Effector CD8-positive, alpha-beta T cell (primary cell): ENCODE measurements at regions not wholly inside any gene's neighbourhood (a gene's known extent, or its start where the extent isn't known, plus 50 kb on each side); places are given as distances from the start of the nearest gene placed in this dataset.
"Not testable (repeated sequence)": the region's sequence is repeated elsewhere in the genome, so short reads cannot be mapped to it uniquely, and the experiment has no call there.

Experiments
- DNase-seq: peaks from one replicate; lab custom pipeline; 2025; lab: John Stamatoyannopoulos, UW

DNA sequence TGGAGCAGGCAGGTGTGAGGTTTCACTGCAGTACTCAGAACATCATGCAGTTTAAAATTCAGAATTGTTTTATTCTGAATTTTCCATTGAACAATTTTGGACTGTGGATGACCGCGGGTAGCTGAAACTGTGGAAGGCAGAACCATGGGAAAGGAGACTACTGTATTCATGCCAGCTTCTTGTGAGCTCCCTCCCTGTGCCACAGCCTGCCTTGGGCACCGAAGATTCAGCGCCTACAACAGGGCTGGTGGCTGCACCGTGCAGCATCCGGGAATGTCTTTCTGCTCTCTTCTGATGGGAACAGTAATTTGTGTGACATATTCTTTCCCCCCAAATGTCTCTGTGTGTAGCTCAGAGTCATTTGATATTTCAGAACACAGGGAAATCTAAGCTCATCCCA lies 118.5 kb upstream of the NKX1-1 start:
- DNase-seq = no peak

DNA sequence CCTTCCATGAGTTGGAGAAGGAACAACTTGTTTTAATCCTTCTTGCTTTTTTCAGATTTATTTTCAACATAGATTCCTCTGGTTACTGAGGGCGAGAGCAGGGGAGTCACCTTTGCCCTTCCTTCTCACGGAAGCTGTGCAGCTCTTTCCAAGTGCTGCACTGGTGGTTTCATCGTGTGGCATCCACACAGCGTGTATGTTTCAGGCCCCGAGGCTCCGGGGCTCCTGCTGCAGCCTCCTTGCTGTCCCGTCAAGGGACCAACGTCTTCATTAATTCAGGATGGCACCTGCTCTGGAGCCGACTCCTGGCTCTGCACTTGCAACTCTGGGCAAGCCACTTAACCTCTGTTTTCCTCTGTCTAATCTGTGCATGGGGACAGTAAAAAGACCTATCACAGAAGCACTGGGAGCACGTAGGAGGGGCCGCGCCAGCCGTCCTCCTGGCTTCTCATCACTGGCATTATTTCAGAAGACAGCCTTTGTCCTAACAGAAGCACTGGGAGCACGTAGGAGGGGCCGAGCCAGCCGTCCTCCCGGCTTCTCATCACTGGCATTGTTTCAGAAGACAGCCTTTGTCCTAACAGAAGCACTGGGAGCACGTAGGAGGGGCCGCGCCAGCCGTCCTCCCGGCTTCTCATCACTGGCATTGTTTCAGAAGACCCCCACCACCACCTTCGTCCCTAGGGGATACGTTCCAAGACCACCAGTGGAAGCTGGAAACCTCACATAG lies 117.8 kb upstream of the NKX1-1 start:
- no peak for DNase-seq

DNA sequence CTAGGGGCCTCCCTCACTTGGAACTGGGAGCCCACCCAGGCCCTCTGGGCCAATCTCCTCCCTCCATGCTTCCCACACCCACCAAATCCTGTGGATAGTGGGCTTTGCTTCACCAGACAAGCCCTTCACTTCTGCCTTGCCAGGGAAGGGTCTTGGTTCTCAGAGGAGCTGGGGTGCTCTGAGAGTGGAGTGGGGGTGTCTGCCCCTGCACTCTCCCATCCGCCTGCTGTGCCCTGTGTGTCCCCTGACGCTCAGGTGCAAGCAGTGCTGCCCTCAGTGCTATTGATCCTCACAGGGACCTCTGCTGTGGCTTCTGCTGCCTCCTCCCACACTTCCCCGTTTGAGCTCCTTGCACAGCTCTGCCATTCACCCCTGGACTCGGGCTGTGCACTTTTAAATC lies 117.3 kb upstream of the NKX1-1 start:
- DNase-seq = no peak

DNA sequence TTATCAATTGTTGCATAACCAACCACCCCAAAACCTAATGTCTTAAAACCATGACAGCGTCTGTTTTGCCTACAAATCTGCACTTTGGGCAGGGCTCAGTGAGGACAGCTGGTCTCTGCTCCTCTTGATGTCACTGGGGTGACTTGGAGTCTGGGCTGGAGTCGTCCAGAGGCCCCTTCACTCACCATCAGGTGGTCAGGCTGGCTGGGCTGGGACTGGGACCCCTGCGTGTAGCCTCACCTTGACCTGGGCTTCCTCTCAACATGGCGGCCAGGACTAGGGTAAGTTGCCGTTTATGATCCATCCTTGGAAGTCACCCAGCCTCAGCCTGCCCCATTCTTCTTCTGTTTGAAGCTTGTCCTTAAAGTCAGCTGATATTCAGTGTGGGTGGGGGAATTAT lies 116.8 kb upstream of the NKX1-1 start:
- DNase-seq = no peak

- no peak for DNase-seq
Measured at GRCh38 chr4:1522606-1523005, 116.4 kb upstream of the NKX1-1 start.

GRCh38 chr4:1521821-1522361 lies 115.6 kb upstream of the NKX1-1 start:
- no peak for DNase-seq

DNA sequence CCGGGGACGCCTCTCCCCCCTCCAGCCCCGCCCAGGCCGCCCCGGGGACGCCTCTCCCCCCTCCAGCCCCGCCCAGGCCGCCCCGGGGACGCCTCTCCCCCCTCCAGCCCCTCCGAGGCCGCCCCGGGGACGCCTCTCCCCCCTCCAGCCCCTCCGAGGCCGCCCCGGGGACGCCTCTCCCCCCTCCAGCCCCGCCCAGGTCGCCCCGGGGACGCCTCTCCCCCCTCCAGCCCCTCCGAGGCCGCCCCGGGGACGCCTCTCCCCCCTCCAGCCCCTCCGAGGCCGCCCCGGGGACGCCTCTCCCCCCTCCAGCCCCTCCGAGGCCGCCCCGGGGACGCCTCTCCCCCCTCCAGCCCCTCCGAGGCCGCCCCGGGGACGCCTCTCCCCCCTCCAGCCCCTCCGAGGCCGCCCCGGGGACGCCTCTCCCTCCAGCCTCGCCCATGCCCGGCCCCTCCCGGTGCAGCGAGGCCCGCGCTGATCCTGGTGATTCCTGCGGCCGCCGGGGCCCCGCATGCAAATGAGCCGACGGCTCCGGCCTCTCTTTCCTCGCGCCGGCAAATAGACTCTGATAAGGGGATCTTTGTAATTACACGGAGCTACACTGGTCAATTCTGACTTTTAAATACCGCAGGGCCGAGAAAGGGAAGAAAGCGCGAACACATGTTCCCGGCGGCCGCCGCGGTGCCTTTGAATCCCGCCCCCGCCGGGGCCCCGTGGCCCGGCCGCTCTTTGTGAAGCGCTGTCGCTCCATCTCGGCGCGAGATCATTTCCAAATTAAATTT lies 114.7 kb upstream of the NKX1-1 start:
- not testable (repeated sequence) for DNase-seq

DNA sequence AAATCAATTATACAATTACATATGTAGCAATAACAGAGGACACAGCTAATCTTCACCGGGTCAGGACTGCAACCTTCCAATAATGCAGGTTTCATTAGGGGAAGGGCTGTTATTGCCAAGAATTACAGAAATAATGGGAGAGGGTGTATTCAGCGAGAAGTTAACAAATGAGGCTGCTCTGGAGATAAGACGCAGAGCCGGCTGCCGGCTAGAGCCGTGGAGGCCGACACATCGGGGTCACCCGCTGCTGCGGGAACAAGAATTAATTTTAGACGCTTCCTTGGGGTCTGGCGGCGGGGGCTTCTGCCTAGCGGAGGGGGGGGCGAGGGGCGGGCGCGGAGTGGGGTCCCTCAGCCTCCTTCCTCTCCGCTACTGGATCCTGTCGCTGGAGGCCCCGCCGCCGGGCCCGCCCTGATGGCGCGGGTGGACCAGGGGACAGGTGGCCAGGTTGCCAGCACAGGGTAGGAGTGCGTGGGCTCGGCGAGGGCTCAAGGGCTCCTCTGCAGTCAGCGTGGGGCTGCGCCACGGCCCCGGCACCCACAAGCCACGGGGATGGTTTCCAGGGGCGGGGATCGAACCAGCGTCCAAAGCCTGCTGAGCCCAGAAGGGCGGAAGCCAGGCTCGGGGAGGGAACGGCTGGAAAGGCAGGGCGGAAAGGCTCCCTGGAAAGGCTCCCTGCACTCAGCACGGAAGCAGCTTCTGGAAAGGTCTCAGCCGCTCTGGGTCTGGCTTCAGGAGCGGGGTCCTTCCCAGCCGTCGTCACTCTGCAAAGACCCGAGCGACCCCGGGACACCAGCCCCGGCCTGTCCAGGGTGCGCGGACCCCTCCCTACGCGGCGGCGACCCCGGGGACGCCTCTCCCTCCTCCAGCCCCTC lies 113.8 kb upstream of the NKX1-1 start:
- DNase-seq = no peak

DNA sequence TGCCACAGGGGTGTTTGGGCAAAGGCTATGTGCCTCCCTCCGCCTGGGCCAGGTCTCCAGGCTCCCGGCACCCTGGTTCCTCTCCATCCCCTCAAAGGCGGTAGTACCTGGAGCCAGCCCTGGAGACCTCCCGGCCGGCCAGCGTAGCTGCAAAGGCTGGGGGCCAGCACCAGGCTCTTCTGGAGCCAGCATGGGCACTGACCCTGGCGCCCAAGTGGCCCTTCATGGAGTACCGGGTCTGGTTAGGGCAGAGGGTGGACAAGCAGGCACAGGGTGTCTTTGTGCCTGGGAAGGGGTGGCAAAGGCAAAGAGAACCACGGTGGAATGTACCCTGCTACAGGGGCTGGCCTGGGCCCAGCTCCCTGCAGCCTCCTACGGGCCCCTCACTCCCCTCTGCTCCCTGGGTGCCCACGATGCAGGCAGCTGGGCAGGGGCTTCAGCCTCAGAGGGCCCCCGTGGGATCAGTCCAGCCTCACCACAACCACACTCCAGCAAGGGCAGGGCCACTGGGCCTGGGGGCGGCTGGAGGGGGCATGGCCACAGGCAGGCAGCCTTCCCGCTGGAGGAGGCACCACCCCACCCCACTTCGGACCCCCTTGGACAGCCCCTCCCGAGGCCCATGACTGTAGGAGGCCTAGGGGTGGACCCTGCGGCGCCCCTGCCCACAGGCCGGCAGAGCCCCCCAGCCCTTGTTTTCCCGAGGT lies 112.9 kb upstream of the NKX1-1 start:
- no peak for DNase-seq

DNA sequence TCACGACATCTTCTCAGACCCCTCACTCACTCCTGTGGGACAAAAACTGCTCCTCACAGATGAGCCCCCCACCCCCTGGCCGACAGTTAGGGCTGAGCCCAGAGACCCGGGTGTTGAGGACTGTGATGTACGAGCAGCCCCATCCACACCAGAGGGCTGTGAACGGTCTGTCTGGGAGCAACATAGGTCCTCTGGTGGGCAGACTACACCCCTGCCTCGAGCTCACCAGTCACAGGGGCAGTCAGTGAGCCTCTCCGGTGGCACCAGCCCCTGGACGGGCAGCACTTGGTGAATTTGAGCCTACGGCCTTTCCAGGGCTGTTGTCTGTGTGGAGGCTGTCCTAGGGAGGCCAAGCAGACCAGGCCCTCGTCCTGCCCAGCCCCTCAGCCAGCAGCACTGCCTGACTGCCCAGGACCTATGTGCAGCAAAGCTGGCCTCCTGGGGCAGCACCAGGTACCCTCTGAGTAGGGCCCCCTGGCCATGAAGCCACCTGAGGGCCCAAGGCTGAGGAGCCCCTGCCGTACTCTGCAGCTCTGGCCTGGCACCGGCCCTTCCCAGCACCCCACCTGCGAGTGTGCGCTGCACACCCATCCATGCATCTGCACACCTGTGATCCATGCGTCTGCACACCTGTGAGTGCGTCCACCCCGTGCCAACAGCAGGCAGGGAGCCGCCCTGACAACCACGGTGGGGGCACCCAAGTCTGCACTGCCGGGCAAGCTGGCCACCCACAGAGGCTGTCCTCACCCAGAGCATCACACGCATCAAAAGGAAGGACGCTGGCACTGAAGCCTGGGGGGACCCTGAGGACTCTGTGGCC lies 111.6 kb upstream of the NKX1-1 start:
- no peak for DNase-seq

DNA sequence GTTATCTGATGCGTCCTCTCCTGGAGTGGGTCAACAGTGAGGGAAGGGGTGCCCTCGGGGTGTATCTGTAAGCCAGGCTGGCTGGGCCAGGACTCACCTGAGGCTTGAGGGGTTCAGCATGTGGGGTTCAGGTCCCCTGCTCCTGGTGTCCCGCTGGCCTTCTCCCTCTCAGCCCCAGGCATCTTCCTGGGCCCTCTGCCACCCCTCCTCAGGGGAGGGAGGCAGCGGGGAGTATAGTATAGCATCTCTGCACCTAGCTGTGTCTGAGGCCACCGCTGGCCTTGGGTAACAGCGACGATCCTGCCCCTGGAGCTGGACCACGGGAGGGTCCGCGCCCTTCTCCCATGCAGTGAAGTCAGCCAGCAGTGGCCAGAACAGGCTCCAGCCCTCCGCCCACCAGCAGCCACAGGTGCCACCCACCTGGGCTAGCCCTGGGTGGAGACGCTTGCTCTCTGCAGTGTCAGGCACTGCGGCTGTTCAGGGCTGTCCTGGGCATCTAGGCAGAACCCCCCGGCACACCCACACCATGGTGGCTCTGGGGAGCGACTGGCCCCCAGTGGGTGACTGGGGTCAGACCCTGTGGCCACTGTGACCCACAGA lies 110.7 kb upstream of the NKX1-1 start:
- no peak for DNase-seq

DNA sequence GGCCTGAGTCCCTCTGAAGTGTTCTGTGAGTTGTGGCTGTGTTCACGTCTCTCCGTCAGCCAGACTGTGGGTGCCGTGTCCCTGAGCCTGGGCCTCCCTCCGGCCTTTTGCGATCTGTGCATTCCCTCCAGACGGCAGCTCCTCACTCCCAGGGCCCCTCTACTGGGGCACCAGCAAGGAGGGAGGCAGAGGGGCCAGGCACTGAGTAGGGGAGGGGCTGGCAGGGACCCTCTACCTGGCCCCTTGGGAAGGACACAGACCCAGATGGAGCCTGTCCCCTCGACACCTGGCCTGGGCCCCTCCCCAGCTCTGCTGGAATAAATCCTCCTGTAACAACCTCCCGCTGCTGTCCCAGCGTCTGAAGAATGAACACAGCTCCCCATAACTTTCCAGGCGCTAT lies 110.0 kb upstream of the NKX1-1 start:
- DNase-seq = no peak

- no peak for DNase-seq
Measured at GRCh38 chr4:1515763-1516162, 109.5 kb upstream of the NKX1-1 start.

GRCh38 chr4:1515156-1515555 lies 108.9 kb upstream of the NKX1-1 start:
- no peak for DNase-seq

GRCh38 chr4:1514612-1515011 lies 108.4 kb upstream of the NKX1-1 start:
- DNase-seq = no peak

DNA sequence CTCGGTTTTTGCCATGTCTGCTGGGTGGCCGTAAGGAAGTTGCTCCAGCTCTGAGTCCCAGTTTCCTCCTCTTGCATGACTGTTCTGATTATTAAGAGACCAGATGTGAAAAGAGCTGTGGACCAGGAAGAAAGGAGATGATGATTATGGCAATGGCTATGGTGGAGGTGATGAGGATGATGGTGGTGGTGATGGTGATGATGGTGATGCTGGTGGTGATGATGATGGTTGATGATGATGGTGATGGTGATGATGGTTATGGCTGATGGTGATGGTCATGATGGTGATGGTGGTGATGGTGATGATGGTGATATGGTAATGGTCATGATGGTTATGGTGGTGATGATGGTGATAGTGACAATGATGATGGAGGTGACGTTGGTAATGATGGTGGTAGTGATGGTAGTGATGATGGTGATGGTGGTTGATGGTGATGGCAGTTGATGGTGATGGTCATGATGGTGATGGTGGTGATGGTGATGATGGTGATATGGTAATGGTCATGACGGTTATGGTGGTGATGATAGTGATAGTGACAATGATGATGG lies 107.8 kb upstream of the NKX1-1 start:
- no peak for DNase-seq

DNA sequence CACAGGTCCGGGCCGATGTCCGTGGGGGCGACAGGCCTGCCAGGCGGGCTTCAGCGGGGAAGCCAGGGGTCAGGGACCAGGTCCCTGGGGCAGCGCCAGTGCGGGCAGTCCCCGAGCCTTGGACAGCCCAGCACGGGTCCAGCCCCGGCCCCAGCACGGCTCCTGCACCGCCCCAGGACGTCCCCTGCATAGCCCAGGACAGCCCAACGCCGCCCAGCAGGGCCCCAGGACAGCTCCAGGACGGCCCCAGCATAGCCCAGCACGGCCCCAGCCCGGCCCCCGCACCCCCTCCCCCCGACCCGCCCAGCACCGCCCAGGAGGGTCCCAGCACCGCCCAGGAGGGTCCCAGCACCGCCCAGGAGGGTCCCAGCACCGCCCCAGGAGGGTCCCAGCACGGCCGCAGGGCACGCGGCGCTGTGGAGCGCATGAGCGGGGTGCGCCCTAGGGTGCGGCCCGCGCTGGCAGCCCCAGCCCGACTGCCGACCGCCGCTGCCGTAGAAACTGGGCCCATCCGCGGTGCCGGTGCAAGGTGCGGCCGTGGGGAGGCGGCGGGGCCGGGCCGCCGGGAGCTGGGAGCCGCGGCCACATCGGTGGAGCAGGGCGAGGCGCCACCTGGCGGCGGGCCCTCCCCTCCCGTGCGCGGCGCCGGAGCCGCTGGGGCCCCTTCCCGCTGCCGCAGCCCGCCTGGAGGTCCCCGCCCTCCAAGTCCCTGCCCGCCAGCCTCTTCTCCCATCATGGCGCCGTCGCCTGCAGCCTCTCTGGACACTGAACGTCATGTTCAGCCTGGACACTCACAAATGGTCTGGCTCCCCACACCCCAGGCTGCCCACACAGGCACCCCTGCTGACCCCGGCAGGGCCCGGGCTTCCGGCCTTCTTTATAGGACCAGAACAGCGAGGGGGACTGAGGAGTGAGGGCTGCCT lies 106.8 kb upstream of the NKX1-1 start:
- DNase-seq = peak; percentile 6

- DNase-seq = no peak
Measured at GRCh38 chr4:1512051-1512737, 106.0 kb upstream of the NKX1-1 start.
